Kidney epithelial cell (primary cell): ENCODE measurements at regions not wholly inside any gene's neighbourhood (a gene's known extent, or its start where the extent isn't known, plus 50 kb on each side); places are given as distances from the start of the nearest gene placed in this dataset.
A peak's percentile ranks its signal among the peaks of the same experiment; 100 is the strongest.
"Not testable (repeated sequence)": the region's sequence is repeated elsewhere in the genome, so short reads cannot be mapped to it uniquely, and the experiment has no call there.

Source experiments
- DNase-seq: peaks from one replicate; pipeline ENCODE4 v3.0.0-alpha.2; 2010; ENCODE audit warnings: low read depth
- H3K27me3 ChIP-seq: 2 replicates; pipeline ENCODE4 v1.6.0; 2011; ENCODE audit warnings: low read length; ENCODE audit not compliant: control insufficient read depth, insufficient read depth
- H3K36me3 ChIP-seq: 2 replicates; pipeline ENCODE4 v1.5.1; 2011; ENCODE audit warnings: low read length; ENCODE audit not compliant: control insufficient read depth, insufficient read depth
- H3K4me3 ChIP-seq: 2 replicates; pipeline ENCODE4 v1.5.1; 2011; ENCODE audit warnings: low read depth, mild to moderate bottlenecking, control low read depth, low read length
- CTCF ChIP-seq: IDR thresholded peaks from 2 replicates; pipeline ENCODE4 v1.5.1; 2011; ENCODE audit warnings: mild to moderate bottlenecking, moderate library complexity, low read length, control low read depth, inconsistent platforms; ENCODE audit not compliant: insufficient read depth, poor library complexity, severe bottlenecking

- no peaks in the 10 kb centered on the region for H3K27me3 ChIP-seq
- no peak for DNase-seq
- TF ChIP-seq CTCF: no peak
- no peaks in the 10 kb centered on the region for H3K36me3 ChIP-seq
- H3K4me3 ChIP-seq: no peak overlapping the region
Observed at GRCh38 chr10:6692103-6692502, 112.0 kb upstream of the PRKCQ start.

DNA sequence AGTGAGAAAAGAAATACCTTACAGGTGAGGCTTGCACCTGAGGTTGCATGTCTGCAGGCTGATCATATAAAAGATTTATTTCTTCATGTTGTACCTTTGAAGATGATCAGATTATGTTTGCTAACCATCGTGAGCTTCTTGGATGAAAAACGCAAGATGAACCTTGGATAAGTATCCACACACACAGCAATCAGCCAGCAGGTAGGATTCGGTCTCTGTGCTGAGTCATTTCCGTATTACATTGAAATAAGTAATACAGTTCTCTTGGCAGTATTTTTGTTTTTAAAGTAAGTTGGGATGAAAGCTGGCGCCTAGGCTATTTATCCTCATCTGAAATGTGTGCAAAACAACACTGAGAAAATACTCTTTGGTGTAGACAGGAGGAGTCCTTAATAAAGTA, 109.0 kb upstream of the PRKCQ start:
- Histone ChIP-seq H3K27me3 (no peaks in the 10 kb centered on the region), H3K36me3 (no peaks in the 10 kb centered on the region), H3K4me3 (no peak overlapping the region)
- TF ChIP-seq CTCF: no peak
- DNase-seq: no peak

GRCh38 chr10:6680735-6681134, 100.7 kb upstream of the PRKCQ start:
- no peak overlapping the region for H3K4me3 ChIP-seq
- H3K27me3 ChIP-seq: no peaks in the 10 kb centered on the region
- H3K36me3 ChIP-seq: no peaks in the 10 kb centered on the region
- DNase-seq: no peak
- TF ChIP-seq CTCF: no peak

- no peaks in the 10 kb centered on the region for H3K36me3 ChIP-seq
- no peak for TF ChIP-seq CTCF
- no peak for DNase-seq
- H3K27me3 ChIP-seq: no peaks in the 10 kb centered on the region
- no peak overlapping the region for H3K4me3 ChIP-seq
Observed at GRCh38 chr10:6678956-6679355, 98.9 kb upstream of the PRKCQ start.

- H3K27me3 ChIP-seq: no peaks in the 10 kb centered on the region
- no peak overlapping the region for H3K4me3 ChIP-seq
- DNase-seq: no peak
- peak; percentile 79 for TF ChIP-seq CTCF
- no peaks in the 10 kb centered on the region for H3K36me3 ChIP-seq
Observed at GRCh38 chr10:6678211-6678803, 98.2 kb upstream of the PRKCQ start.

DNA sequence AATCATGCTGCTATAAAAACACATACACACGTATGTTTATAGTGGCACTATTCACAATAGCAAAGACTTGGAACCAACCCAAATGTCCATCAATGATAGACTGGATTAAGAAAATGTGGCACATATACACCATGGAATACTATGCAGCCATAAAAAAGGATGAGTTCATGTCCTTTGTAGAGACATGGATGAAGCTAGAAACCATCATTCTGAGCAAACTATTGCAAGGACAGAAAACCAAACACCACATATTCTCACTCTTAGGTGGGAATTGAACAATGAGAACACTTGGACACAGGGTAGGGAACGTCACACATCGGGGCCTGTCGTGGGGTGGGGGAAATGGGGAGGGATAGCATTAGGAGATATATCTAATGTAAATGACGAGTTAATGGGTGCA, 97.1 kb upstream of the PRKCQ start:
- not testable (repeated sequence) for H3K36me3 ChIP-seq, H3K27me3 ChIP-seq, H3K4me3 ChIP-seq, DNase-seq
